H9 (cell line): ENCODE measurements at regions not wholly inside any gene's neighbourhood (a gene's known extent, or its start where the extent isn't known, plus 50 kb on each side); places are given as distances from the start of the nearest gene placed in this dataset.

Source experiments
- DNase-seq: peaks from one replicate; pipeline ENCODE4 v3.0.0-alpha.2; 2017
- H2AFZ ChIP-seq: one replicate; pipeline ENCODE4 v1.6.1; 2013; ENCODE audit warnings: mild to moderate bottlenecking, low read length, control low read depth, moderate library complexity
- H2AK5ac ChIP-seq: 2 replicates; pipeline ENCODE4 v1.6.1; 2013; ENCODE audit warnings: low read length, control low read depth, mixed read lengths; ENCODE audit not compliant: insufficient read length
- H2BK120ac ChIP-seq: one replicate; pipeline ENCODE4 v1.6.1; 2013; ENCODE audit warnings: low read depth, mild to moderate bottlenecking, low read length, control low read depth, inconsistent platforms; ENCODE audit not compliant: poor library complexity, severe bottlenecking
- H2BK12ac ChIP-seq: 2 replicates; pipeline ENCODE4 v1.6.1; 2013; ENCODE audit warnings: low read length, control low read depth, mixed read lengths, low read depth; ENCODE audit not compliant: insufficient read length
- H2BK15ac ChIP-seq: 2 replicates; pipeline ENCODE4 v1.6.1; 2013; ENCODE audit warnings: low read depth, low read length, control low read depth
- H2BK20ac ChIP-seq: one replicate; pipeline ENCODE4 v1.6.1; 2013; ENCODE audit warnings: low read depth, mild to moderate bottlenecking, low read length, control low read depth, inconsistent platforms; ENCODE audit not compliant: poor library complexity, severe bottlenecking
- H2BK5ac ChIP-seq: 2 replicates; pipeline ENCODE4 v1.6.1; 2013; ENCODE audit warnings: low read length, control low read depth, mixed read lengths; ENCODE audit not compliant: insufficient read length
- H3K14ac ChIP-seq: 2 replicates; pipeline ENCODE4 v1.6.1; 2013; ENCODE audit warnings: low read length, control low read depth; ENCODE audit not compliant: insufficient read depth
- H3K18ac ChIP-seq: 2 replicates; pipeline ENCODE4 v1.6.1; 2013; ENCODE audit warnings: low read depth, mild to moderate bottlenecking, mixed read lengths, low read length, control low read depth; ENCODE audit not compliant: insufficient read length
- H3K23ac ChIP-seq: 2 replicates; pipeline ENCODE4 v1.6.1; 2013; ENCODE audit warnings: low read length, control low read depth, mixed read lengths, low read depth; ENCODE audit not compliant: insufficient read length
- H3K23me2 ChIP-seq: 2 replicates; pipeline ENCODE4 v1.6.1; 2013; ENCODE audit warnings: low read depth, mild to moderate bottlenecking, mixed read lengths, low read length, control low read depth; ENCODE audit not compliant: insufficient read length, poor library complexity, severe bottlenecking
- H3K27ac ChIP-seq: 2 replicates; pipeline ENCODE4 v1.5.1; 2013; ENCODE audit warnings: low read length, control low read depth, mixed read lengths, low read depth; ENCODE audit not compliant: insufficient read length
- H3K27me3 ChIP-seq: 2 replicates; pipeline ENCODE4 v1.6.1; 2013; ENCODE audit warnings: low read length, control low read depth, inconsistent platforms; ENCODE audit not compliant: insufficient read depth
- H3K4ac ChIP-seq: 2 replicates; pipeline ENCODE4 v1.6.1; 2013; ENCODE audit warnings: low read depth, mild to moderate bottlenecking, control low read depth, inconsistent platforms, low read length, moderate library complexity
- H3K4me1 ChIP-seq: 2 replicates; pipeline ENCODE4 v1.6.1; 2013; ENCODE audit warnings: low read length, control low read depth, inconsistent platforms; ENCODE audit not compliant: insufficient read depth
- H3K4me2 ChIP-seq: 2 replicates; pipeline ENCODE4 v1.6.1; 2013; ENCODE audit warnings: low read length, control low read depth, mixed read lengths; ENCODE audit not compliant: insufficient read length, insufficient read depth
- H3K56ac ChIP-seq: 2 replicates; pipeline ENCODE4 v1.6.1; 2013; ENCODE audit warnings: low read depth, mild to moderate bottlenecking, mixed read lengths, low read length, control low read depth; ENCODE audit not compliant: insufficient read length
- H3K79me1 ChIP-seq: 2 replicates; pipeline ENCODE4 v1.6.1; 2013; ENCODE audit warnings: low read depth, mild to moderate bottlenecking, moderate library complexity, low read length, control low read depth, inconsistent platforms; ENCODE audit not compliant: insufficient read depth, poor library complexity, severe bottlenecking
- H3K79me2 ChIP-seq: 2 replicates; pipeline ENCODE4 v1.6.1; 2013; ENCODE audit warnings: low read length, control low read depth, inconsistent platforms; ENCODE audit not compliant: insufficient read depth
- H3K9ac ChIP-seq: 2 replicates; pipeline ENCODE4 v1.6.1; 2013; ENCODE audit warnings: low read length, control low read depth, mixed read lengths; ENCODE audit not compliant: insufficient read length; ENCODE audit errors: extremely low read depth
- H3K9me3 ChIP-seq: one replicate; pipeline ENCODE4 v1.6.1; 2013; ENCODE audit warnings: low read depth, low read length, inconsistent platforms; ENCODE audit not compliant: control insufficient read depth
- H3T11ph ChIP-seq: one replicate; pipeline ENCODE4 v1.6.1; 2013; ENCODE audit warnings: mild to moderate bottlenecking, low read length, control low read depth, inconsistent platforms
- H4K20me1 ChIP-seq: one replicate; pipeline ENCODE4 v1.6.1; 2013; ENCODE audit not compliant: control insufficient read depth, insufficient read length, insufficient read depth
- H4K5ac ChIP-seq: 2 replicates; pipeline ENCODE4 v1.6.1; 2013; ENCODE audit warnings: low read depth, mild to moderate bottlenecking, mixed read lengths, low read length, control low read depth; ENCODE audit not compliant: insufficient read length
- H4K8ac ChIP-seq: replicated peaks from 2 replicates; pipeline ENCODE4 v1.6.1; 2013; ENCODE audit warnings: low read length, control low read depth, mixed read lengths, low read depth; ENCODE audit not compliant: insufficient read length
- H4K91ac ChIP-seq: 2 replicates; pipeline ENCODE4 v1.6.1; 2013; ENCODE audit warnings: low read depth, mild to moderate bottlenecking, moderate library complexity, mixed read lengths, low read length, control low read depth; ENCODE audit not compliant: insufficient read length
- H3K27ac Mint-ChIP-seq, 3 experiments: 2 replicates in 2 of 3; 3 replicates in 1 of 3; pipeline ENCODE4 v1.8.0; 2020 to 2021; ENCODE audit warnings: mixed read lengths in 3 of 3, mild to moderate bottlenecking in 1 of 3, moderate library complexity in 1 of 3
- H3K27me3 Mint-ChIP-seq: 2 replicates; pipeline ENCODE4 v1.8.0; 2021; ENCODE audit warnings: low read depth, mild to moderate bottlenecking, moderate library complexity, mixed read lengths
- H3K36me3 Mint-ChIP-seq, 3 experiments: 2 replicates in 2 of 3; 3 replicates in 1 of 3; pipeline ENCODE4 v1.8.0; 2020 to 2021; ENCODE audit warnings: low read depth in 3 of 3, mixed read lengths in 3 of 3; ENCODE audit not compliant: insufficient read depth in 1 of 3
- H3K4me1 Mint-ChIP-seq, 2 experiments: 2 replicates each; pipeline ENCODE4 v1.8.0; 2020; ENCODE audit warnings: mixed read lengths in 2 of 2
- H3K4me3 Mint-ChIP-seq, 2 experiments: 2 replicates in 1 of 2; 3 replicates in 1 of 2; pipeline ENCODE4 v1.8.0; 2020 to 2021; ENCODE audit warnings: mild to moderate bottlenecking in 2 of 2, mixed read lengths in 2 of 2, moderate library complexity in 1 of 2
- H3K9me3 Mint-ChIP-seq, 2 experiments: 2 replicates in 1 of 2; 3 replicates in 1 of 2; pipeline ENCODE4 v1.8.0; 2020; ENCODE audit warnings: mild to moderate bottlenecking in 2 of 2, mixed read lengths in 2 of 2, moderate library complexity in 1 of 2
- TF ChIP-seq, protein P1 (sequence below): fragments of 200-600 bp; sonication (generic); conservative IDR thresholded peaks from 3 replicates; pipeline ENCODE4 v1.8.0; 2021; ENCODE audit warnings: antibody characterized with exemption, mild to moderate bottlenecking

- Histone ChIP-seq H3K23ac (no peak overlapping the region), H3K27me3 (no peaks in the 10 kb centered on the region), H4K91ac (no peak overlapping the region), H2BK12ac (no peak overlapping the region), H4K5ac (no peak overlapping the region), H2AFZ (no peak overlapping the region), H3K9ac (no peak overlapping the region), H2AK5ac (no peak overlapping the region), H3K79me1 (no peaks in the 10 kb centered on the region), H3K79me2 (no peaks in the 10 kb centered on the region), H3K27ac (no peak overlapping the region), H2BK120ac (no peak overlapping the region), H2BK5ac (no peak overlapping the region), H3K14ac (no peak overlapping the region), H3K4ac (no peak overlapping the region), H3T11ph (no peak overlapping the region), H3K4me2 (no peak overlapping the region), H4K8ac (no peak overlapping the region), H4K20me1 (no peaks in the 10 kb centered on the region), H3K56ac (no peak overlapping the region), H3K18ac (no peak overlapping the region), H3K9me3 (no peaks in the 10 kb centered on the region), H2BK15ac (no peak overlapping the region), H3K4me1 (peaks cover 3% of the 10 kb centered on the region; the same call in 1 of the 2 replicates), H3K23me2 (no peaks in the 10 kb centered on the region), H2BK20ac (no peak overlapping the region)
- TF ChIP-seq, protein P1, sequence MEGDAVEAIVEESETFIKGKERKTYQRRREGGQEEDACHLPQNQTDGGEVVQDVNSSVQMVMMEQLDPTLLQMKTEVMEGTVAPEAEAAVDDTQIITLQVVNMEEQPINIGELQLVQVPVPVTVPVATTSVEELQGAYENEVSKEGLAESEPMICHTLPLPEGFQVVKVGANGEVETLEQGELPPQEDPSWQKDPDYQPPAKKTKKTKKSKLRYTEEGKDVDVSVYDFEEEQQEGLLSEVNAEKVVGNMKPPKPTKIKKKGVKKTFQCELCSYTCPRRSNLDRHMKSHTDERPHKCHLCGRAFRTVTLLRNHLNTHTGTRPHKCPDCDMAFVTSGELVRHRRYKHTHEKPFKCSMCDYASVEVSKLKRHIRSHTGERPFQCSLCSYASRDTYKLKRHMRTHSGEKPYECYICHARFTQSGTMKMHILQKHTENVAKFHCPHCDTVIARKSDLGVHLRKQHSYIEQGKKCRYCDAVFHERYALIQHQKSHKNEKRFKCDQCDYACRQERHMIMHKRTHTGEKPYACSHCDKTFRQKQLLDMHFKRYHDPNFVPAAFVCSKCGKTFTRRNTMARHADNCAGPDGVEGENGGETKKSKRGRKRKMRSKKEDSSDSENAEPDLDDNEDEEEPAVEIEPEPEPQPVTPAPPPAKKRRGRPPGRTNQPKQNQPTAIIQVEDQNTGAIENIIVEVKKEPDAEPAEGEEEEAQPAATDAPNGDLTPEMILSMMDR: no peak
- Mint-ChIP-seq H3K36me3 (peaks cover 9 to 18% (median 18%) of the 10 kb centered on the region in 3 experiments), H3K9me3 (peaks cover 15 to 19% of the 10 kb centered on the region in 2 experiments), H3K27me3 (no peaks in the 10 kb centered on the region), H3K4me3 (no peak overlapping the region), H3K4me1 (peaks cover 7 to 11% of the 10 kb centered on the region in 2 experiments), H3K27ac (no peak overlapping the region)
- DNase-seq: no peak
Measured at GRCh38 chr1:79714664-79715063, 708.1 kb upstream of the ADGRL4 start.
